ENCODE measurements at regions not wholly inside any gene's neighbourhood (a gene's known extent, or its start where the extent isn't known, plus 50 kb on each side); places are given as distances from the start of the nearest gene placed in this dataset.

- no peak for TF ChIP-seq CTCF (conservative IDR thresholded peaks at IDR 0.05)
- no peak for TF ChIP-seq EZH2 (IDR thresholded peaks at IDR 0.05; ENCODE audit: low read depth)
Observed at GRCh38 chr14:104390941-104391901, 188.3 kb upstream of the C14orf180 start.
